Nephron progenitor cell (in vitro differentiated cells): ENCODE measurements at regions not wholly inside any gene's neighbourhood (a gene's known extent, or its start where the extent isn't known, plus 50 kb on each side); places are given as distances from the start of the nearest gene placed in this dataset.

ENCODE experiments used
- DNase-seq: peaks from one replicate; pipeline ENCODE4 v3.0.0; 2021
- H3K27ac Mint-ChIP-seq: 2 replicates; pipeline ENCODE4 v1.8.0; 2021; ENCODE audit warnings: mild to moderate bottlenecking, moderate library complexity, mixed read lengths
- H3K27me3 Mint-ChIP-seq: 2 replicates; pipeline ENCODE4 v1.8.0; 2021; ENCODE audit warnings: mild to moderate bottlenecking, low read depth, mixed read lengths; ENCODE audit not compliant: poor library complexity
- H3K36me3 Mint-ChIP-seq: 2 replicates; pipeline ENCODE4 v1.8.0; 2021; ENCODE audit warnings: low read depth, mixed read lengths
- H3K4me1 Mint-ChIP-seq: 2 replicates; pipeline ENCODE4 v1.8.0; 2021; ENCODE audit warnings: mixed read lengths
- H3K4me3 Mint-ChIP-seq: 2 replicates; pipeline ENCODE4 v1.8.0; 2021; ENCODE audit warnings: mild to moderate bottlenecking, moderate library complexity, mixed read lengths
- H3K9me3 Mint-ChIP-seq: 2 replicates; pipeline ENCODE4 v1.8.0; 2021; ENCODE audit warnings: mild to moderate bottlenecking, moderate library complexity, mixed read lengths
- TF ChIP-seq, protein P1 (sequence below): fragments of 200-600 bp; sonication (generic); IDR thresholded peaks from 2 replicates; pipeline ENCODE4 v1.5.0; 2021; ENCODE audit warnings: antibody characterized with exemption

DNA sequence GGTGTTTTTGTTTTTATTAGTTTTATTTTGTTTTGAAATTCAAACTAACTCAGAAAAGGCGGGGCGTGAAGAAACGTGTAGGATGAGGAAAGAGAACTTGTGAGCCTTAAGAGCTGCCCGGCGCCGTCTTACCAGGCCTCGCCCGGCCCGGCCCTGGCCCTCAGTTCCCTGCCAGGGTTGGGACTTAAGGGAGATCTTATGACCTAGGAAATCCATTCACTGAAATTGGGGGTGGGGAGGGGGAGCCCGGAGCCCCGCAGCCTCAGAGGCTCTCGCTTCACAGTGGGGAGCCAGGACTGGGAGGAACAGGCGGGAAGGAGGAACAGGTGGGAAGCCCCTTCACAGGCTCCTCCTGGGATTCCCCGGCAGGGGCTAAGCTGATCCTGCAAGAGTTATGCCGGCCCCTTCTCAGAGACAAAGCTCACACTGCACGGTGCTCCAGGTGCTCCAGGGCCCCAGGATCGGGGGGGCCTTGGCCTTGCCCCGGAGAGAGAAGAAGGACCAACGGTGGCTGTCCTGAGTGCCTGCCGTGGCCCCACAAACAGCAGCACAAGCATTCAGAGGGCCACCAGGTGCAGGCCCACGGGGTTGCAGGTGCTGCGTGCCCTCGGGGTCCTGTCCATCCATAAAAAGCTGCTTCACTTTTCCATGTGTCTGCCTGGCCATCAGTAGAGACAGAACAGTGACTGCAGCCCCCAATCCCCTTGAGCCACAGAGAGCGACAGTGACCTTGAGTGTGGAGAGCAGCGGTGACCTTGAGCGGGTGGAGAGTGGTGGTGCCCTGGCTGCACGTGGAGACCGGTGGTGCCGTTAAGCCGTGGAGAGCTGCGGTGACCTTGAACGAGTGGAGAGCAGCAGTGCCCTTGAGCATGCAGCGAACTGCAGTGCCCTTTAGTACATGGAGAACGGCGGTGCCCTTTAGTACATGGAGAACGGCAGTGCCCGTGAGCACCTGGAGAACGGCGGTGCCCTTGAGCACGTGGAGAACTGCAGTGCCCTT lies 152.7 kb downstream of the DLL1 start:
- Mint-ChIP-seq H3K27ac (no peak overlapping the region), H3K4me1 (peaks cover 14% of the 10 kb centered on the region), H3K9me3 (peaks cover 45% of the 10 kb centered on the region), H3K4me3 (no peak overlapping the region), H3K36me3 (peaks cover 11% of the 10 kb centered on the region), H3K27me3 (peaks cover 4% of the 10 kb centered on the region)
- TF ChIP-seq, protein P1, sequence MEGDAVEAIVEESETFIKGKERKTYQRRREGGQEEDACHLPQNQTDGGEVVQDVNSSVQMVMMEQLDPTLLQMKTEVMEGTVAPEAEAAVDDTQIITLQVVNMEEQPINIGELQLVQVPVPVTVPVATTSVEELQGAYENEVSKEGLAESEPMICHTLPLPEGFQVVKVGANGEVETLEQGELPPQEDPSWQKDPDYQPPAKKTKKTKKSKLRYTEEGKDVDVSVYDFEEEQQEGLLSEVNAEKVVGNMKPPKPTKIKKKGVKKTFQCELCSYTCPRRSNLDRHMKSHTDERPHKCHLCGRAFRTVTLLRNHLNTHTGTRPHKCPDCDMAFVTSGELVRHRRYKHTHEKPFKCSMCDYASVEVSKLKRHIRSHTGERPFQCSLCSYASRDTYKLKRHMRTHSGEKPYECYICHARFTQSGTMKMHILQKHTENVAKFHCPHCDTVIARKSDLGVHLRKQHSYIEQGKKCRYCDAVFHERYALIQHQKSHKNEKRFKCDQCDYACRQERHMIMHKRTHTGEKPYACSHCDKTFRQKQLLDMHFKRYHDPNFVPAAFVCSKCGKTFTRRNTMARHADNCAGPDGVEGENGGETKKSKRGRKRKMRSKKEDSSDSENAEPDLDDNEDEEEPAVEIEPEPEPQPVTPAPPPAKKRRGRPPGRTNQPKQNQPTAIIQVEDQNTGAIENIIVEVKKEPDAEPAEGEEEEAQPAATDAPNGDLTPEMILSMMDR, result no peak
- DNase-seq, result no peak

DNA sequence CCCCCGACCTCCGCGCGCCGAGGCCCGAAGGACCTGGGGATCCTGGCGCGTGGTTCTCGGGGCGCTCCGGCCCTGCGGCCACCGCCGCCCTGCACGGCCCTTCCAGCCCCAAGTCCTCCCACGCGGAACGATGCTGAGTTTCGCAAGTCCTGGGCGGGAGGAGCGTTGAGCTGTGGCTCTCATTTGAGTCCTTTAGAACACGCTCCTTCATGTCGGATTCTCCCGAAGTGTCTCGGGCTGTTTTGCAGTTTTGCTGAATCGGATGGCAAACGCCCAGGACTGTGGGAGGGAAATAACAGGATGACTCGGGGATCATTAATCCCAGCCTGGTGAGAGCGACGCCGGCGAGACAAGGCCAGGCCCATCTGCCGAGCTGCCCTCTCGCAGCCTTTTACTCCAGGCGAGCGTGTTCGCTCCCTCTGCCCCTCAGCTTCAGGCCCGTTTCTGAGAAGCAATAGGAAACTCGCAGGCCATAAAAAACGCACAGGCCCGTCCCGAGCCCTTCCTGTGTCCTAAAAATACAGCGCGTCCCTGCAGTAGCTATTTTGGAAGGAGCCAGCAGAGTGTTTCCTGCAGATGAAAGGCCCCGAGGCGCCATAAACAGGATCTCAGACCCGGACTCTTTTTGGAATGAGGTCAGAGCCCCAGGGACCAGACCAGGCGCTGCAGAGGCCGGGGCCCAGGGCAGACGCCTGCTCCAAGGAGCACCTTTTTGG lies 153.5 kb downstream of the DLL1 start:
- H3K36me3 Mint-ChIP-seq, result peaks cover 8% of the 10 kb centered on the region
- H3K27ac Mint-ChIP-seq, result no peak overlapping the region
- no peak for DNase-seq
- no peak overlapping the region for H3K4me3 Mint-ChIP-seq
- peaks cover 3% of the 10 kb centered on the region for H3K27me3 Mint-ChIP-seq
- H3K4me1 Mint-ChIP-seq, result peaks cover 14% of the 10 kb centered on the region
- TF ChIP-seq, protein P1, result no peak
- peaks cover 42% of the 10 kb centered on the region for H3K9me3 Mint-ChIP-seq

DNA sequence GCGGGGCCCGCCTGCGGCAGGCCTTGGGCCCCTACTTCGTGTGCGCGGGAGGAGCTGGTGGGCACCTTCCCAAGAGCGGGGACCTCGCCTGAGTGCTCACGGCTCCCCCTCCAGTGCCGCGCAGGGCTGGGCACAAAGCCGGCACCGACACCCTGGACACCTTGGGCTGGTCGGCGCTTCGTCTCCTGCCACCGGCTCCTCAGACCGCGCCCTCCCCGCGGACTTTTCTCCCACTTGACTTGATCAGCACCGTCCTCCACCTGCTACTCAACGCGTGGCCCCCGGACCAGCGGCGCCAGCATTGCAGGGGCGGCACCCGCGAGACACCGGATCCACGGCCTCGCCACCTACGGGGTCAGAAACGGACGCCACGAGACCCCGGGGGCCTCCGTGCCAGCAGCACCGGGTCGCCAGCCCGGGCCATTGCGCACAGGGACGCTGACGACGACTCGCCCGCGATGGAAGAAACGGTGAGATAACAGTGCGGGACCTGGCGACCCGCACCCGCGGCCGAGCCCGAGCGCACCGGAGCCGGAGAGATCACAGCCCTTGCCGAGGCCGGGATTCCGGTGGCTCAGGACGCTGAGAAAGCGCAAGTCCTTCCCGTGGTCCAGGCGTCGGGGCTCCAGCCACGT lies 154.2 kb downstream of the DLL1 start:
- peaks cover 14% of the 10 kb centered on the region for H3K4me1 Mint-ChIP-seq
- DNase-seq, result no peak
- TF ChIP-seq, protein P1, result no peak
- H3K9me3 Mint-ChIP-seq, result peaks cover 42% of the 10 kb centered on the region
- peaks cover 8% of the 10 kb centered on the region for H3K36me3 Mint-ChIP-seq
- H3K27me3 Mint-ChIP-seq, result peaks cover 8% of the 10 kb centered on the region
- H3K27ac Mint-ChIP-seq, result no peak overlapping the region
- H3K4me3 Mint-ChIP-seq, result no peak overlapping the region

DNA sequence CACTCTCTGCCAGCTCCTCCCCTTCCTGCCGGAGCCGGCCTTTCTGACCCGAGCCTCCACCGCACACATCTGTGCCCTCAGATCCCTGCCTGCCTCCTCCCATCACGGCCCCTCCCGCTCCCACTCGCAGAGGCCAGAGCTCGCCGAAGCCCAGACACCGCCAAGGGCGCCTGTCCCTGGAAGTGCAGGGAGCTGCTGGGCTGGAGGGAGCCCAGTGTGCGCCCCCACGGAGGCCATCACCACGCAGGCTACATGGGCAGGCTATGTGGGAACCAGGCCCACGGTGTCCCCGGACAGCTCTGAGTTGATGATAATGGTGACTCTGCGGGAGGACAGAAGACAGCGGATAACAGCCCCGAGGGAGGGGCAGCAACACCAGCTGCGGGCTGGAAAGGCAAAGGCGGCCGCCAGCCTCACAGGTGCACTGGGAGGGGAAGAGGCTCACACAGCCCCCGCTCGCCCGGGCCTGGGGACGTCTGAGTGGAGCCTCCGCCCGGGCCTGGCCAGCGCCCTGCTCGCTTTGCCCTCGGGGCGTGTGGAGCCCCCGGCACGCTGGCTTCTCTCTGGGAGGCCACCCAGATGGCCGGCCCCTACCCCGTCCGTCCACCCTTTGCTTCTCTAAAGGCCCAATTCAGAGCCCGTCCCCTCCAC lies 154.9 kb downstream of the DLL1 start:
- no peak overlapping the region for H3K4me3 Mint-ChIP-seq
- TF ChIP-seq, protein P1, result no peak
- peaks cover 8% of the 10 kb centered on the region for H3K36me3 Mint-ChIP-seq
- H3K9me3 Mint-ChIP-seq, result peaks cover 42% of the 10 kb centered on the region
- H3K4me1 Mint-ChIP-seq, result peaks cover 19% of the 10 kb centered on the region
- H3K27ac Mint-ChIP-seq, result no peak overlapping the region
- DNase-seq, result no peak
- peaks cover 8% of the 10 kb centered on the region for H3K27me3 Mint-ChIP-seq

DNA sequence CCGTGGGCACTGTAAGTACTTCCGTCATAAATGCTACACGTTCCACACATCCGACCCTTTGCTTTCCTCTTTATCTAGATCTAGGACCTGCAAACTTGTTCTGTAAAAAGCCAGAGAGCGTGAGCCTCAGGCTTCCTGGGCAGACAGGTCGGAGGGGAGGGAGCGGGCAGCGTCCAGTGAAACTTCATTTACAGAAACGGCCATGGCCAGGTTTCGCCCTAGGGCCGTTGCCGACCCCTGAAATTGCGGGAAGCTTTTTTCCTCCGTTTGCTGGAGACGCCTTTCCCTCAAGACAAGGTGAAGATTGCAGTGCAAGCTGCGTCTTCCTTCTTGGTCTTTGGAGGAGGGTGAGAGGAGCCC lies 155.4 kb downstream of the DLL1 start:
- H3K4me1 Mint-ChIP-seq, result peaks cover 24% of the 10 kb centered on the region
- no peak overlapping the region for H3K27ac Mint-ChIP-seq
- H3K9me3 Mint-ChIP-seq, result peaks cover 42% of the 10 kb centered on the region
- H3K4me3 Mint-ChIP-seq, result no peak overlapping the region
- peaks cover 8% of the 10 kb centered on the region for H3K36me3 Mint-ChIP-seq
- no peak for DNase-seq
- TF ChIP-seq, protein P1, result no peak
- peaks cover 8% of the 10 kb centered on the region for H3K27me3 Mint-ChIP-seq
